Mammary epithelial cell (primary cell): ENCODE measurements at regions not wholly inside any gene's neighbourhood (a gene's known extent, or its start where the extent isn't known, plus 50 kb on each side); places are given as distances from the start of the nearest gene placed in this dataset.

Source experiments
- EZH2 ChIP-seq: IDR thresholded peaks from 2 replicates; pipeline ENCODE4 v1.6.1; 2012; ENCODE audit warnings: low read length, inconsistent platforms, borderline replicate concordance
- TF ChIP-seq, protein P1 (sequence below), 2 donors: IDR thresholded peaks in 1 of 2; conservative IDR thresholded peaks in 1 of 2; 2 replicates each; pipeline ENCODE4 v1.5.1; 2011 to 2012; ENCODE audit warnings: inconsistent platforms in 2 of 2, low read length in 2 of 2, mild to moderate bottlenecking in 2 of 2, control low read depth in 1 of 2, low read depth in 1 of 2; ENCODE audit not compliant: insufficient read depth in 1 of 2; ENCODE audit errors: extremely low read depth in 1 of 2

DNA sequence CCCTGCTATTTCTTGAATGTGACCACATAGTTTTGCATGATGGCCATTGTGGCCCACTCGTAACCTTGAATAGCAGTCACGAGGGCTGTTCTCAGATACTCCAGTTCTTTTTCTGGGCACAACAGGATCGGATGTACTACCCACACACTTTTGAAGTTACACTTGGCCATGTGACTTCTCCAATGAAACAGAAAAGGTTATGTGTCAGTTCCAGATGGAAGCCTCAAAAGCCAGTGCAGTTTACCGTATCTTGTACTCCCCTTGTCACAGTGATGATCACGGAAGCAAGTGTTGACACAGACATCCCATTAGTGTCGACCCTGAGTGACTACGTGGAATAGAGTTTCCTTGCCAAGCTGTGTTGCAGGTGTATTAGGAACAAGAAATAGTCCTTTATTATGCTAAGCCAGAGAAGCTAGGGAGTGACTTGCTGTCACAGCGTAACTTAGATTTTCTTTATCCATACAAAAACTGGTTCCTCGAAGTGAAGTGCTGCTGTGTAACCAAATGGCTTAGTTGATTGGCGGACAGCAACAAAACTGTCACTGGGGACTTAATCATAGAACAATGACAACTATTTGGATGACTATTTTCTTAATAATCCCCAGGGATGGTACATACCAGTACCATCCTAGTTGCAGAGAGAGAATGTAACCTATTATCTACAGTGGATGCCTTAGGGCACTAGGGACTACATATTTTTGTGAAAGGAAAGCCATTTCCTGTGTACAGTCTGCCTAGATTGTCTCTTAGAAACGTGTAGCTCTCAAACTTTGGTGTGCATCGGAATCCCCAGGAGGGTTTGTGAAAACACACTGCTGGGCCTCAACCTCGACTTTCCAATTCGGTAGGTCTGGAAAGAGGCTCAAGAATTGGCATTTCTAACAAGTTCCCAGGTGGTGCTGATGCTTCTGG lies 90.1 kb upstream of the DMRT1 start:
- TF ChIP-seq, protein P1, sequence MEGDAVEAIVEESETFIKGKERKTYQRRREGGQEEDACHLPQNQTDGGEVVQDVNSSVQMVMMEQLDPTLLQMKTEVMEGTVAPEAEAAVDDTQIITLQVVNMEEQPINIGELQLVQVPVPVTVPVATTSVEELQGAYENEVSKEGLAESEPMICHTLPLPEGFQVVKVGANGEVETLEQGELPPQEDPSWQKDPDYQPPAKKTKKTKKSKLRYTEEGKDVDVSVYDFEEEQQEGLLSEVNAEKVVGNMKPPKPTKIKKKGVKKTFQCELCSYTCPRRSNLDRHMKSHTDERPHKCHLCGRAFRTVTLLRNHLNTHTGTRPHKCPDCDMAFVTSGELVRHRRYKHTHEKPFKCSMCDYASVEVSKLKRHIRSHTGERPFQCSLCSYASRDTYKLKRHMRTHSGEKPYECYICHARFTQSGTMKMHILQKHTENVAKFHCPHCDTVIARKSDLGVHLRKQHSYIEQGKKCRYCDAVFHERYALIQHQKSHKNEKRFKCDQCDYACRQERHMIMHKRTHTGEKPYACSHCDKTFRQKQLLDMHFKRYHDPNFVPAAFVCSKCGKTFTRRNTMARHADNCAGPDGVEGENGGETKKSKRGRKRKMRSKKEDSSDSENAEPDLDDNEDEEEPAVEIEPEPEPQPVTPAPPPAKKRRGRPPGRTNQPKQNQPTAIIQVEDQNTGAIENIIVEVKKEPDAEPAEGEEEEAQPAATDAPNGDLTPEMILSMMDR (conservative IDR thresholded peaks at IDR 0.05 in 1 of 2, IDR thresholded peaks at IDR 0.05 in 1 of 2; ENCODE audit: extremely low read depth in 1 of 2, insufficient read depth in 1 of 2, low read depth in 1 of 2, low read length in 2 of 2): no peak
- no peak for TF ChIP-seq EZH2
